ENCODE measurements at regions not wholly inside any gene's neighbourhood (a gene's known extent, or its start where the extent isn't known, plus 50 kb on each side); places are given as distances from the start of the nearest gene placed in this dataset.

GRCh38 chr6:2534406-2535042 lies 216.2 kb downstream of the MYLK4 start:
- DNase-seq, result no peak

GRCh38 chr6:2531426-2532215 lies 219.1 kb downstream of the MYLK4 start:
- no peak for DNase-seq

- no peak for DNase-seq
Observed at GRCh38 chr6:2529211-2529719, 221.5 kb downstream of the MYLK4 start.

GRCh38 chr6:2528156-2528555 lies 222.6 kb downstream of the MYLK4 start:
- no peak for DNase-seq

- DNase-seq, result no peak
Observed at GRCh38 chr6:2526766-2527165, 224.0 kb downstream of the MYLK4 start.

GRCh38 chr6:2524090-2524489 lies 226.6 kb downstream of the MYLK4 start:
- no peak for DNase-seq

- no peak for DNase-seq
Observed at GRCh38 chr6:2523061-2523460, 227.7 kb downstream of the MYLK4 start.

GRCh38 chr6:2522521-2522920 lies 228.2 kb downstream of the MYLK4 start:
- no peak for DNase-seq

- no peak for DNase-seq
Observed at GRCh38 chr6:2517855-2518473, 232.8 kb downstream of the MYLK4 start.

- no peak for DNase-seq
Observed at GRCh38 chr6:2517401-2517800, 233.3 kb downstream of the MYLK4 start.

GRCh38 chr6:2516059-2516458 lies 234.7 kb downstream of the MYLK4 start:
- no peak for DNase-seq

GRCh38 chr6:2514965-2515543 lies 235.7 kb downstream of the MYLK4 start:
- no peak for DNase-seq

GRCh38 chr6:2512802-2513201 lies 237.9 kb downstream of the MYLK4 start:
- no peak for DNase-seq

- DNase-seq, result no peak
Observed at GRCh38 chr6:2510316-2510715, 240.4 kb downstream of the MYLK4 start.

GRCh38 chr6:2509711-2510110 lies 241.0 kb downstream of the MYLK4 start:
- DNase-seq, result no peak

GRCh38 chr6:2508071-2508470 lies 242.7 kb downstream of the MYLK4 start:
- no peak for DNase-seq

GRCh38 chr6:2507521-2508037 lies 243.1 kb downstream of the MYLK4 start:
- DNase-seq, result no peak

GRCh38 chr6:2507016-2507415 lies 243.7 kb downstream of the MYLK4 start:
- no peak for DNase-seq

GRCh38 chr6:2505624-2506023 lies 245.1 kb downstream of the MYLK4 start:
- DNase-seq, result no peak

- DNase-seq, result no peak
Observed at GRCh38 chr6:2504495-2505064, 246.1 kb downstream of the MYLK4 start.

- DNase-seq, result peak; percentile 2
Observed at GRCh38 chr6:2503816-2504494, 246.8 kb downstream of the MYLK4 start.

- DNase-seq, result no peak
Observed at GRCh38 chr6:2502998-2503674, 247.6 kb downstream of the MYLK4 start.

Data from DMS153 (cell line).